ENCODE measurements at regions not wholly inside any gene's neighbourhood (a gene's known extent, or its start where the extent isn't known, plus 50 kb on each side); places are given as distances from the start of the nearest gene placed in this dataset.

- TF ChIP-seq CTCF (IDR thresholded peaks at IDR 0.05; ENCODE audit: low read length) (no peak), EZH2 (optimal IDR thresholded peaks at IDR 0.05; ENCODE audit: low read depth, low read length) (no peak), EZH2phosphoT487 (IDR thresholded peaks at IDR 0.05; ENCODE audit: low read length) (no peak)
Observed at GRCh38 chr2:40668425-40668824, 216.5 kb upstream of the SLC8A1 start.

All from MM.1S (cell line).